ENCODE measurements at regions not wholly inside any gene's neighbourhood (a gene's known extent, or its start where the extent isn't known, plus 50 kb on each side); places are given as distances from the start of the nearest gene placed in this dataset.
A peak's percentile ranks its signal among the peaks of the same experiment; 100 is the strongest.

DNA sequence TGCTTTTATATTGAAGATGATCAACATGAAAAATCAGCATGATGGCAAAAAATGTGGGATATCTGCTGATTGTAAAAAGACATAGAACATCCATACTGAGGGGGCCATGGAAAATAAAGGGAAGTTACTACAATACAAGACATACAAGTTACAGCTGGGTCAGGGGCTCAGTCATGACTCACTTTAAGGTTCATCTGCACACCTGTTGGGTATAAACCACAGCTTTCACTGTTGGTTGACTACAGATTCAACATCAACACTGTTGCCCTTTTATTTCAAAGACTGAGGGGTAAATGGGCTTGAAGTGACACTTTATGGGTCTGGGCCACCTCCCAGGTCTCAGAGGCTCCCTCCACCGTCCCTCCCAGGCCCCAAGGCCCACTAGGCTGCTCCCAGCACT is 98.1 kb upstream of the IRS2 start:
- no peak for DNase-seq (ENCODE audit: low read depth)

GRCh38 chr13:109883181-109884180 is 97.1 kb upstream of the IRS2 start:
- no peak for DNase-seq (ENCODE audit: low read depth)

- no peak for DNase-seq (ENCODE audit: low read depth)
Observed at GRCh38 chr13:109881961-109882558, 95.7 kb upstream of the IRS2 start.

GRCh38 chr13:109881347-109881725 is 95.0 kb upstream of the IRS2 start:
- DNase-seq (ENCODE audit: low read depth) = no peak

GRCh38 chr13:109880371-109881346 is 94.3 kb upstream of the IRS2 start:
- DNase-seq (ENCODE audit: low read depth) = no peak

GRCh38 chr13:109879338-109879737 is 93.0 kb upstream of the IRS2 start:
- DNase-seq (ENCODE audit: low read depth) = no peak

GRCh38 chr13:109877809-109878208 is 91.4 kb upstream of the IRS2 start:
- DNase-seq (ENCODE audit: low read depth) = no peak

DNA sequence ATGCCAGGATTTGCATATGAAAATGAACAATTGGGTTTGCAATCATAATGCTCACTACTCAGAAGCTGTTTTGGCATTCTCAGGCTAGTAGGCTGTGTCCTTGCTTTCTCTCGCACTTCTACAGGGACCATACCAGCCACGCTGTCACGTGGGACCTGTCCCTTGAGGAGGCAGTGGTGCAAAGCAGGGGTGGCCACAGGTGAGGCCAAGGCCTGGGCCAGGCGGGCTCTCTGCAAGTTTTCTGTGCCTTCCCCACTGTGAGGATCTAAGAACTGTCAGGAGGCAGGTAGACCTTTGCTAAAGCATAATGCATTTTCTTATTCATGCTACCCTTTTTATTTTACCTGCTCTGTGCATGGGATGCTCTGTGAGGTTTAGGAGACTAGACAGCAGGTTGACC is 89.4 kb upstream of the IRS2 start:
- DNase-seq (ENCODE audit: low read depth) = no peak

GRCh38 chr13:109874484-109875454 is 88.4 kb upstream of the IRS2 start:
- DNase-seq (ENCODE audit: low read depth) = peak; percentile 44

DNA sequence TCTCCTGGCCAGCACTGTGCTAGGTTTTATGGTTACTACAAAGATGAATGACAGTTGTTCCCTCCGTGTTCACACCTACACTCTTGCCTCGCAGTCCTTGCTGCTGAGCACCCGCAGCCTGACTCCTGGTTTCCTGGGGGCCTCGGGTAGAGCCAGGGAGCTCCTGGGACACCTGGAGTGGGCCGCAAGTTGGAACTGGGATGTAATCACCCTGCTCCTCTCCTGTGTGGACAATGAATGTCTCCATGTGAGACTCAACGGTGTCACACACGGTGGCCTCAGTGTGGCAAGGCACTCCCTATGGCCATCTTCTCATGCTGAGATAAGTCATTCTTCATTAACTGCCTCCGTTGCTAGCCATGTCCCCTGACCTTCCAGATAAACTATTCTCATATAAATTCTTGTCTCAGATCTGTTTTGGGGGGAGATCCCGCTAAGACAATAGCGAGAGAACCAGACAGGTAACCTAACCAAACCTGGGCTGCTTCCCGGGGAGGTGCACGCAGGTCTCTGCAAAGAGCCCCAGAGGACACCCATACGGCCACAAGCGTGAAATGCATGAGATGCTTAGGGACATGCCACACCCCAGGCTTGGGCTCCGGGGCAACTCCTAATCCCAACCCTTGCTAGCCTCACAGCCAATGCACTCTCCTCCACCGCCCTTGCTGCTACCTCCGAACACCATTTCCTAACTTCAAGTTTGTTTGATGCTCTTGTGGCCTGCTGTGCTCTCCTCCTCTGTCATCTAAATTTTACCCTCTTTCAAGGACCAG is 87.2 kb upstream of the IRS2 start:
- no peak for DNase-seq (ENCODE audit: low read depth)

DNA sequence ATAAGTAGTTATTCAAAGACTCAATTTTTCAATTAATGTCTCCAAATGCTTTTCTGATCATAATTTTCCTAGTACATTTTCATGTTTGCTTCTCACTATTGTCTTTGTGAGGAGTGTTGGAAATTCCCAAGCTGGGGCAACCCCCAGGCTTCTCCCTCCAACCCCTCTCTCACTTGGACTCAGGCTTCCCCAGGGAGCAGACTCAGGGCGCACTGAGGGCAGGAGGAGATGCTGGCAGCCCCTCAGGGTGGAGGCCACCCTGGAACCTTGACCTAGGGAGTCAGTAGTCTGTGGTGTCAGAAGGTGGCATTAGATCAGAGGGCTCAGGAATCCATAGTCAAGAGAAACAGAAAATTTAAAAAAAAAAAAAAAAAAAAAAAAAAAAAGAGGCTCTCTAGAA is 86.5 kb upstream of the IRS2 start:
- no peak for DNase-seq (ENCODE audit: low read depth)

GRCh38 chr13:109870696-109871370 is 84.5 kb upstream of the IRS2 start:
- DNase-seq (ENCODE audit: low read depth) = peak; percentile 61

DNA sequence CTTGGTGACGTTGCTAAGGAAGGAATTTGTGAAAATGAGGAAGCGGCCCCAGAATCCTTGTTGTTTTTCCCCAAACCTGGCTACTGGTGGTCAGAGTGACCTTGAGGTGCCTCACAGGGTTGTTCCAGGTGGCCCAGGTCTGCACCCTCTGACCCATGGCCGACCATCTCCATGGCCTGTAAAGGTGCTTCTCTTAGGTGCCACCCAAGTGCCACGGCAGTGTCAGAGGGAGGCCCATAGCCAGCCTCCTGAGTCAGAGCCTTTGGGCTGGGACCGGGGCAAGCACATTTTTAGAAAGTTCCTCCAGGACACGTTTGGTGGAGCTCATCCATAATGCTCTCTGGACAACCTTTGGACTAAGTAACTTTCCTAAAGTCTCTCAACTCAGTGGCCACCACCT is 83.9 kb upstream of the IRS2 start:
- no peak for DNase-seq (ENCODE audit: low read depth)

DNA sequence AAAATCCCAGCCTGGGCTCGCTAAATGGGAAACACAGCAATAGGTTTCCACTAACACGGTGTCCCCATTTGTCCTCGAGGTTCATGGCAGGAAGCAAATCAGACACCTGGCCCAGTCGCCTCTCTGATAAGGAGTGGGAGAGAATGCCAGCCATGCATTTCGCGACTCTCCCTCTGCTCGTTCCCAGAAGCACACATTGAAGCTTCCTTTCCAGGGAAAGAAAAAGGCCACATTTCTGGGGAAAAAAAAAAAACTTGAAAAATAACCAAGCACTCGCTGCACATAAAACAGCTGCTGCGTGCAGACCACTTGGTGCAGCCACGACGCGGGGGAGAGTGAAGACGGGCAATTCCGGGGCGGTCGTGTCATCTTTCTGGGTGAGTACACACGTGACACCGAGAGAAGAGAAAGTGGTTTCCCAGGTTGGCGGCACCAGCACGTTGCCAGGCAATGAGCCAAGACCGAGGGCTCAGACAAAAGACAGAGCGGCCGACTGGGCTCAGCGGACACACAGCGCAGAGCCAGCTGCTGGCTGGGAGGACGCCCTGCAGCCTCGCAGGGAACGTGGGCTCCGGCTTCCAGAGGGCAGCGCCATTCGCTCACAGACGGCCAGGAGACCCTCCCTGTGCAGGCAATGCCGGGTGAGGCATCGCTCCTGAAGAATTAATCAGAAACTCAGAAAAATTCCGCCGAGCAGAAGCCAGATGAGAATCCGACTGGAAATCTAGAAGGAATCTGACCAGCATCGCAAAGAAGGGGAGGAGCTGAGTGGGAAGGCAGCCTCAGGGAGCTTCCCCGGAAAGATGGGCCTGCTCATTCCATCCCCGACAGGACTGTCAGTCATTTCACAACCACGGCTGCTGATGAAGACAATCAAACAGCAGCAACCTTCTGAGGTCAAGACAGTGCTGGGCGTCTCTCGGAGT is 83.2 kb upstream of the IRS2 start:
- DNase-seq (ENCODE audit: low read depth) = no peak

GRCh38 chr13:109868578-109869311 is 82.4 kb upstream of the IRS2 start:
- DNase-seq (ENCODE audit: low read depth) = no peak

DNA sequence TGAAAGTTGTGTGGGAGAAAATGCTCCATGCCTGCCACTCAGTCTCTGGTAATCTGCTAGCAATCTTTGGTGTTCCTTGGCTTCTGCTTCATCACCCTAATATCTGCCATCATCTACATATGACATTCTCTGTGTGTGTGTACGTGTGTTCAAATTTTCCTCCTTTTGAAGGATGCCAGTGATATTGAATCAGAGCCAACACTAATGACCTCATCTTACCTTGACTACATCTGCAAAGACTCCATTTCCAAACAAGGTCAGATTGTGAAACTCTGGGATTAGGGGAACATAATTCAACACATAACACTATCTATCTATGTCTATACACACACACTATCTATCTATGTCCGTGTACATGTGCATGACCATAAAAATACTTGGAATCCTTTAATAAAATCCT is 81.4 kb upstream of the IRS2 start:
- no peak for DNase-seq (ENCODE audit: low read depth)

DNA sequence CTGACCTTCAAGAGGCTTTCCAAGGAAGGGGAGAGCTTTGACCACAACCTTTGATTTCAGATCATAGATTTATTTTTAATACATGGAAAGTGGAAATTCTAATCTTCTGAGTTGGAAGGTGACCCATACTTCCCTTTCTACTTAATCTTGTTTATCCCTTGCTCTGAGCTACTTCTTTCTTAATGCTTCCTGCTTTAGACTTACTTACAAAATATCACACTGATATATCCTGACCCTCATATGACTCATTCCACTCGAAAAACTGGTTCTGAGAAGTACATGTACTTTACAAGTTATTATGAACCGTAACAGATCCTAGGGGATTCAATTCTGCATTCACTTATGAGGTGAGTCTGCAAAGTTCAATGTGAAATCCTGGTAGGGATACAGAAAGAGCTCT is 76.2 kb upstream of the IRS2 start:
- peak; percentile 66 for DNase-seq (ENCODE audit: low read depth)

All from HT1080 (cell line).